ENCODE measurements at regions not wholly inside any gene's neighbourhood (a gene's known extent, or its start where the extent isn't known, plus 50 kb on each side); places are given as distances from the start of the nearest gene placed in this dataset.
"Not testable (repeated sequence)": the region's sequence is repeated elsewhere in the genome, so short reads cannot be mapped to it uniquely, and the experiment has no call there.

- not testable (repeated sequence) for TF ChIP-seq CTCF, POLR2AphosphoS5, EP300 (IDR thresholded peaks at IDR 0.05)
These were observed 112.0 kb upstream of the NDST3 start for GRCh38 chr4:117922311-117922710.
